GM19238 (cell line): ENCODE measurements at regions not wholly inside any gene's neighbourhood (a gene's known extent, or its start where the extent isn't known, plus 50 kb on each side); places are given as distances from the start of the nearest gene placed in this dataset.
"Not testable (repeated sequence)": the region's sequence is repeated elsewhere in the genome, so short reads cannot be mapped to it uniquely, and the experiment has no call there.

Experiments used
- DNase-seq: peaks from one replicate; pipeline ENCODE4 v3.0.0; 2011; ENCODE audit warnings: low spot score; ENCODE audit not compliant: insufficient read length

- no peak for DNase-seq
These were observed 198.6 kb upstream of the DAB2 start for GRCh38 chr5:39623291-39623865.

DNA sequence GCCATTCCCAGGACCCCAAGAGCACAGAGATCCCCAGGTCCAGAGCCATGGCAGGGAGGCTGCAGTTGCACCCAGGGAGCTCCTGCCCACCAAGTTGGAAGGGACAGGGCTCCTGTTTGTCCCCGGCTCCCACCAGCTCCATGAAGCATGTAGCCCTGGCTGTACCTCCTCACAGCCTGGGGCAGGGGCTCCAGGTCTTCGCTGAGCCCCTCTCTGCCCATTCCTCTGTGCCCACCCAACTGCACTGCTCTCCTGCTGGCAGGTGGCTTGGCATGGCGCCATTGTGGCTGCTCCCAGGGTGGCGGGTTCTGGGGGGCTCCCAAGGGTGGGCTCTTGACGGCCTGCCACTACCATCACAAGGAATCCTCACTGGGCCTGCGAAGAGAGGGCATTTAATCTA is 197.5 kb upstream of the DAB2 start:
- DNase-seq: no peak

DNA sequence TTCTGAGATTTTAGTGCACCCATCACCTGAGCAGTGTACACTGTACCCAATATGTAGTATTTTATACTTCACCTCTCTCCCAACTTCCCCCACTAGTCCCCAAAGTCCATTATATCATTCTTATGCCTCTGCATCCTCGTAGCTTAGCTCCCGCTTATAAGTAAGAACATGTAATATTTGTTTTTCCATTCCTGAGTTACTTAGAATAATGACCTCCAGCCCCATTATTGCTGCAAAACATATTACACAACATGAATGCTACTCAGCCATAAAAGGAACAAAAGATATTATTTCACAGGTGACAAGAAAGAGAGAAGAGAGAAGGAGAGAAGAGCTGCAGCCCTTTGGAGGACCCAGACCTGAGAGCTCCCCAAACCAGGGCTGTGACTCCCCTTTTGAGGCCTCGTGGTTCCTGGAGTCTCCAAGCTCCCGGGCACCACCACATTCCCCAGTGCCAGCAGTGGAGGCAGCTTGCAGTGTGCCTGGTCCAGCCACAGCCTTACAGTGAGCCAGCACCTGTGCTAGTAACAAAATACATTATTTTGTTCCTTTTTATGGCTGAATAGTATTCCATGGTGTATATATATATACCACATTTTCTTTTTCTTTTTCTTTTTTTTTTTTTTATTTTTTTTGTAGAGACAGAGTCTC is 194.5 kb upstream of the DAB2 start:
- DNase-seq: no peak

DNA sequence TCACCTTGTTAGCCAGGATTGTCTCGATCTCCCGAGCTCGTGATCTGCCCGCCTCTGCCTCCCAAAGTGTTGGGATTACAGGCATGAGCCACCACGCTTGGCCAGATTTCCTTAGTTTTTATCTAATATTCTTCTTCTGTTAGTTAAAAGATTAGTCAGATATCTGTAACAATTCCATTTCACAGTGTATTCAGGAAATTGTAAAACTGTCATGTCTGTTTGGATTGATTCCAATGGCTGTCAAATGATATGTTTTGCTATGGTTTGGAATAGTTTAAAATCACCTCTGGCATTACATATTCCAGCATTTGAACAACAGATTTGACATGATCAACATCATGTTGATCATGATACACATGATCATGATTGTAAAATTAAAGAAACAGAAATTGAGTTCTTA is 193.6 kb upstream of the DAB2 start:
- no peak for DNase-seq

GRCh38 chr5:39616131-39616530 is 191.4 kb upstream of the DAB2 start:
- no peak for DNase-seq

- DNase-seq: not testable (repeated sequence)
These were observed 186.3 kb upstream of the DAB2 start for GRCh38 chr5:39611076-39611475.

DNA sequence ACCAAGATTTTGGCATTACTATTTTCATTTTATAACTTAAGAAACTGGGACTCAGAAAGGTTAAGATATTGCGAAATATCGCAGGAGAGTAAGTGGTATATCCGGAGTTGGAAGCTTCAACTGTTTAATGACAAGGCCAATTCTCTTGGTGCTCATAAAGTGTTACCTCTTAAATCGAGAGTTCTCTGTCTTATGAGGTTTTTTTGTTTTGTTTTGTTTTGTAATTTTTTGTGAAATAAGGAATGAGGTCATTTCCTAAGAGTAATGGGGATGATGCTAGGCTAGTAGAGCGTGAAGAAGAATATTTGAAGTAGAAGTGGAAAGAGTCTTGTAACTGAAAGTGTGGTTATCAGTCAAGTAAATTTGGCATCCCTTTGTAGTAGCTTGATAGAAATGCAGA is 183.2 kb upstream of the DAB2 start:
- DNase-seq: no peak

GRCh38 chr5:39606591-39606990 is 181.8 kb upstream of the DAB2 start:
- DNase-seq: no peak

DNA sequence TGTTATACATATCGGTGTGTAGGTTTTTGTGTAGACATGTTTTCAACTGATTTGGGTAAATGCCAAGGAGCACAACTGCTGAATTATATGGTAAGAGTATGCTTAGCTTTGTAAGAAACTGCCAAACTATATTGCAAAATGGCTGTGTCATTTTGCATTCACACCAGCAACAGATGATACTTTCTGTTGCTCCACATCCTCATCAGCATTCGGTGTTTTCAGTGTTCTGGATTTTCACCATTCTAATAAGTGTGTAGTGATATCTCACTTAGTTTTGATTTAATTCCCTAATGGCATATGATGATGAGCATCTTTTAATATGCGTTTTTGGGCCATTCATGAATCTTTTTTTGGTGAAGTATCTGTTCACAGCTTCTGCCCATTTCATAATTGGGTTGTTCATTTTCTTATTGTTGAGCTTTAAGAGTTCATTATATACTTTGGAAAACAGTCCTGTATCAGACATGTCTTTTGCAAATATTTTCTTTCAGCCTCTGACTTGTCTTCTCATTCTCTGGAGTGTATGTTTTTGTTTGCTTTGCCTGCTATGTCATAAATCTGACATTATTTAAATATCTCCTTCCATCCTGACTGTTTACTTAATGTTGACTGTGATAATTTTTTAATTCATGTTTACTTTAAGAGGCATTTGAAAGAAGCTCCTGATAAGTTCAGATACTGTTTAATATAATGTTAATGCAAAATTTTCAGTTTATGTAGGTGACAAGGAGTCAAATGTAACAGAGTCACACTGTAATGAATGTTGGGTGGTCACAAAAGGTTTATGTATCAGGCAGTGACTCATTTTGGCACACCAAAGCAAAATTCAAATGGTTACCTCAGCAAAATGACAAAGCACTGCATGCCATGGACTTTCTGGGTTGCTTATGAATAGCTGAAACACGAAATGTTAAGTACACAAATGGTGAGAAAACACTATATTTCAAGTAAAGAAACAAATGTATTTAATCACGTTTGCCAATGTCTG is 181.1 kb upstream of the DAB2 start:
- no peak for DNase-seq

DNA sequence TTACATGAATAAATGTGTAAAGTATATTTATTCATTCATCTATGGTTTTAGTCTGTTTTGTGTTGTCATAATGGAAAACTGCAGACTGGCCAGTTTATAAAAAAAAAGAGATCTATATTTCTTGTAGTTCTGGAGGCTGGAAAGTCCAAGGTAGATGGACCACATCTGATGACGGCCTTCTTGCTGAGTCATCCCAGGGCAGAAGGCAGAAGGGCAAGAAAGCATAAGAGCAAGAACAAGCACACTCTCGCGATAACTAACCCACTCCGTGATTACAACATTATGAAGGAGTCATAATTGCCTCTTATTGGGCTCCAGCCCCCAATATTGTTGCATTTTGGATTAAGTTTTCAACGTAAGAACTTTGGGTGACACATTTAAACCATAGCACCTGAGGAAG is 180.4 kb upstream of the DAB2 start:
- DNase-seq: no peak

- no peak for DNase-seq
These were observed 179.7 kb upstream of the DAB2 start for GRCh38 chr5:39604491-39604890.

- DNase-seq: no peak
These were observed 175.1 kb upstream of the DAB2 start for GRCh38 chr5:39599721-39600431.

DNA sequence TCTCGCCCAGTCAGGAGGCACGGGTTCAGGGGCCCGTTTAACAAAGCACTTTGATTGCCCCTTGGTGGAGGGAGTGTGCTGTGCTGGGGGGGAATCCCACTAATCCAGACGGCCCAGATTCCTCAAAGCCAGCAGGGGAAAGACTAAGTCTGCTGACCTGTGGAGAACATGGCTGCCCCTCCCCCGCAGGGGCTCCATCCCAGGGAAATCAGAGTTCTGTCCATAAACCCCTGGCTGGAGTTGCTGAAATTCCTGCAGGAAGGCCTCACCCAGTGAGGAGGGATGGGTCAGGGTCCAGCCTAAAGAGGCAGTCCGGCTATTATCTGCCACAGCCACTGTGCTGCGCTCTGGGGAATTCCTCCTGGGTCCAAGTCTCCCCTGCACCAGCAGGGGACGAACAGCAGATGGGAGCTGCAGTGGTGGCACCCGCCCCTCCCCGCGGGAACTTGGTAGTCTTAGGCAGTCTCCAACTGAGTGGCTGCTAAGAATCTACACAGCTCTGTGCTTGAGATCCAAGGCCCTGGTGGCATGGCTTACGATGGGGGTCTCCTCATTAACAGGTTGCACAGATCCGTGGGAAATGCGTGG is 174.0 kb upstream of the DAB2 start:
- DNase-seq: no peak

DNA sequence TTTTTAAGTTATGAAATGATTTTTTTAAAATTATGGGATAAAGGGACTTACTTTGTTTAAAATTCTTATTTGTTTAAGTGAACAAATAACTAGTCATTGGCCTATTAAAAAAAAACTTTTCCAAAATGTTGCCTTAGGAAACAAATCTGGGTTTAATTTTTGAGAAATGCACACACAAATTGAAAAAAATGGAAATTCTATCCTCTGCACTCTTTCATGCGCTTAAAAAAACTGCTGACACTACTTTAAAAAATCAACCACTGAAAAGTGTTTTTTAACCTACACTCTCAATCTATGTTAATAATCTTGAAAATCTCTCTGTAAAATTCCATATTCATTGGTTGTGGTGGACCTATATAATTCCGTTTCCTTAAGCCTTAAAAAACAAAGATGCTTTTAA is 163.4 kb upstream of the DAB2 start:
- no peak for DNase-seq

GRCh38 chr5:39587675-39588074 is 162.9 kb upstream of the DAB2 start:
- DNase-seq: no peak

- no peak for DNase-seq
These were observed 161.4 kb upstream of the DAB2 start for GRCh38 chr5:39586185-39586584.

DNA sequence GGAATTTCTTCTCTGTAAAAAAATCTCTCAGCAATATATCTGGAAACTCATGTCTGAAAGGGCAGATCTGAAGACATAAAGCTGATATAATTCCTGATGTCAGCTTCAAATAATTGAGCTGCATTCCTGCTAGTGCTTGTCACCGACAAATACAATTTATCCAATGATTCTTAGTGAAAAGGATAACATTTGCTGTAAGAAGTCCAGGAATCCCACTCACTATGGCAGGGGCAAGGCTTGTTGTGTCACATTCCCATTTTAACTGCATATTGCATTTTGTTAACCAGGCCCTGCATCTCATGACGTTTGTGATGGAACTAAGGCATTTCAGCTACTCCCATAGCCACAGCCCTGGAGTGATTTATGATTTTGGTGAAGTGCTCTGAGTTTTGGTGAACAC is 160.1 kb upstream of the DAB2 start:
- no peak for DNase-seq

DNA sequence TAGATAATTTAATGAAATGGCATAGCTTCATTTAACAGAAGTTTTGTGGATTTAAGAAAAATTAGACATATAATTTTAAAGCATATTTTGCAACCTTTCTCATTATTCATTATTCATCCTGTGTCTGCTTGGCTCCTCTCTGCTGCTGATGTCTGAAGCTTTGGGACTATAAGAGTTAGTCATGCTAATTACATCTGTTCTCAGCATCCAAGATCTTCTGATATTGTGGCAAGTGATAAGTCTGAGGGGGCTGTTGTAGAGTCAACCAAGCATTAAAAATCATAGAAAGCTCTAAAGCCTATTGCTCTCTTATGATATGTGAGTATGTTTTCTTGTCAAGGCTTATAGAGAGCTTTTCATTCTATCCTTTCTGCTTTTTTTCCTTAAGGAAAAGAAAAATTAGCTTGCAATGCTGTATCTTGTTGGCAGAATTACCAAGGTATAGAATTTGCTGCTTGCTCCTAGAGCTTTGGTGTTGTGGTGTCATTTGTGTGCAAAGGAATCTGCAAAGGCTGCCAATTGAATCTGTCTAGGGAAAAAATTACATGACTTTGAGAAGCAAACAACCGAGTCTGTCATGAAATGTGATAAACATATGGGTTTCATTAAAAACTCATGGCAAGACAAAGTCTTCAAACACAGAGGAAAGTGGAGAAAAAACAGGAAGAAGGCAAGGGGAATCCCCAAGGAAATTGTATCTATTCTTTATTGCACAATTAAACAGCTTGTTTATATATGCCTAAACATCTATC is 156.1 kb upstream of the DAB2 start:
- no peak for DNase-seq

- no peak for DNase-seq
These were observed 155.0 kb upstream of the DAB2 start for GRCh38 chr5:39579750-39580149.

- no peak for DNase-seq
These were observed 154.2 kb upstream of the DAB2 start for GRCh38 chr5:39578887-39579497.
